HG02798 (cell line): ENCODE measurements at regions not wholly inside any gene's neighbourhood (a gene's known extent, or its start where the extent isn't known, plus 50 kb on each side); places are given as distances from the start of the nearest gene placed in this dataset.
"Not testable (repeated sequence)": the region's sequence is repeated elsewhere in the genome, so short reads cannot be mapped to it uniquely, and the experiment has no call there.

Experiments
- ATAC-seq: cut with Tn5 transposase; IDR thresholded peaks from one replicate; pipeline ENCODE4 v1.9.1; 2021; ENCODE audit warnings: mild to moderate bottlenecking; ENCODE audit not compliant: unreplicated experiment, poor library complexity

- peak; percentile 39 for ATAC-seq
Measured at GRCh38 chr10:38356527-38356926, 262.4 kb downstream of the ZNF37A start.

DNA sequence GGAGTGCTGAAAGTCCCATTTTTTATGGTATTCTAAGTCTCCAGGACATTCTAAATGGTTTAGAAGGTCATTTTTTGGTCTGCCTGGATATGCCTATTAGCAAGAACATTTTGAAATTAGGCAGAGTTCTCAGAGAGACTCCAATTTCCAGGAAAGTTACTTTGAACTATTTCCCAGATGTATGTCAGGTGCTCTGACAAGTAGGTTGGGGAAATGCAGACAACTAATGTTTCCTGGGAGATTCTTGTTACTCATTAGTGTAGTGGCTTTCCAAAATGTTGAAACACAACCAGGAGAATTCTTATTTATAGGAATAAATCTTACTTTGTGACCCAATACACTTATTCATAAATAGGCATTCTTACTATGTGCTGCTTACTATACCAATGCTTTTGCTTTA is 268.4 kb downstream of the ZNF37A start:
- not testable (repeated sequence) for ATAC-seq

DNA sequence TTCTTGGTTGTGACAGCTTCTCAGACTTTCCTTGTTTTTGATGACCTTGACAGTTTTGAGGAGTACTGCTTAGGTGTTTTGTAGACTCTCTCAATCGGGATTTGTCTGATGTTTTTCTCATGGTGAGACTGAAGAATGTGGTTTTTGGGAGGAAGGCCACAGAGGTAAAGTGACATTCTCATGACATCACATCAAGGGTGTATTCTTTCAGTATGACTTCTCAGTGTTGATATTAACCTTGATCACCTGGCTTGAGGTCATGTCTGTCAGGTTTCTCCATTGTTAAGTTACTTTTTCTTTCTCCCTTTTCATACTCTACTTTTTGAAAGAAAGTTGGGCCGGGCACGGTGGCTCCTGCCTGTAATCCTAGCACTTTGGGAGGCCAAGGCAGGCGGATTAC is 269.9 kb downstream of the ZNF37A start:
- not testable (repeated sequence) for ATAC-seq

GRCh38 chr10:38365917-38366316 is 271.8 kb downstream of the ZNF37A start:
- peak; percentile 69 for ATAC-seq

DNA sequence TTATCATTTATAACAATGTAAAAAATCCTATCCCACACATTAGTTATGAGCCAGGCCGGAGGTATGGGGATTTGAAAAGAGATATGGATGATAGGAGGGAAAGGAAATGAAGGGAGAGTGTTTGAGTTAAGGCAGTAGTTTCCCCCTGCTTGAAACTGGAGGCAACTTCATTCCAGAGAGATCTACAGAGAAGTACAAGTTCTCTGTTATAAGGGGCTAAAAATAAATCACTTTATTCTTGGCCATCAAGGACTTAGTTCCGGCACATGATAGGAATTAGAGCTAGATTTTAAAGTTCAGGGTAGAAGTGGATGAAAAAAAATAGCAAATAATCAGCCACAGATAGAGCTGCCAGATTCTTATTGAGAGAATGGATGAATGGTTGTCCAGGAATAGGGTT is 289.7 kb downstream of the ZNF37A start:
- ATAC-seq: not testable (repeated sequence)

DNA sequence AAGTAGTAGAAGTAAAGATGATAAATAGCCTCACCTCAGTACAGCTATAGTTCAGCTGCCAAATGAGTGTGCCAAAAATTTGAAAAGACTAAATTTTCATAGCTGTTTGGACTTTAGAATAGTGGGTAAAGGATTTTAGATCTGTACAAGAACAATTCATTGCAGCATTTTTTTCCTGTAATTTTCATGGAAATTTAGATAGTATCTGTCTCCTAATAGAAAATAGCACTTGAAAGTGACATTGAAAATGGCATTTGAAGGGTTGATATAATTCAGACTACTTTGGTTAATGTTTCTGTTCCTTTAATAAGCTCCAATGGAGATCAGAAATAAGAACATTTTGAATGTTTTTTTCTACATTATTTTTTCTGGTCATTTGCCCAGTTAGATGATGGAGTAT is 292.7 kb downstream of the ZNF37A start:
- ATAC-seq: not testable (repeated sequence)

DNA sequence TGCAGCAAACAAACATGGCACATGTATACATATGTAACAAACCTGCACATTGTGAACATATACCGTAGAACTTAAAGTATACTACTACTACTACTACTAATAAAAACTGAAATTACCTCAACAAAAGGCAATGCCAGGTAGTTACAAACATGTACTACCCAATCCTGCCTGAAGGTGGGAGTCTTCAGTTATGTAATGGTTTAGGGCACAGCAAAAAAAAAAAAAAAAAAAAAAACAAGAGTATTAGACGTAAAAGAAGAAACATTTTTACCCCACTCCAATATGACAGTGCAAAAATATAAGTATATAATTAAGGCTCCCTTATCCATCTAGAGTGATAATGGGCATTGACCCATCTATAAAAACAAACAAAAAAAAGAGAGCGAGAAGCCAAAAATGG is 296.6 kb downstream of the ZNF37A start:
- ATAC-seq: peak; percentile 70

DNA sequence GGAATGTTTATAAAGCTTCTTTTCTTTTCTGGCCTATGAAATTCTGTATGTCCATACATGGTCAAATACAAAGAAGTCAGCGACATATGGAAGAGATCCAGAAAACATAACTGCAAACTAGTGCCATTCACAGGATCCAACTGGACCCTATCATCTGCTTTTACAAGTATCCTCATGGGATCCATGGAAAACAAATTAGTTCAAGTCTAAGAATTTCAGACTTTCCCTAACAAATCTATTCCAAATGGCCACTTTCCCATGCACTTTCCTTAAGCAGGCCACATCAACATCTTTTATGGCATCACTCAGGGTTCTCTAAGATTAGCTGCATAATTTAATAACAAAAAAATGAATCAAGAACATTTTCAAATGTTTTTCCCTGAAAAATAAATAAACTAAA is 301.3 kb downstream of the ZNF37A start:
- ATAC-seq: not testable (repeated sequence)

DNA sequence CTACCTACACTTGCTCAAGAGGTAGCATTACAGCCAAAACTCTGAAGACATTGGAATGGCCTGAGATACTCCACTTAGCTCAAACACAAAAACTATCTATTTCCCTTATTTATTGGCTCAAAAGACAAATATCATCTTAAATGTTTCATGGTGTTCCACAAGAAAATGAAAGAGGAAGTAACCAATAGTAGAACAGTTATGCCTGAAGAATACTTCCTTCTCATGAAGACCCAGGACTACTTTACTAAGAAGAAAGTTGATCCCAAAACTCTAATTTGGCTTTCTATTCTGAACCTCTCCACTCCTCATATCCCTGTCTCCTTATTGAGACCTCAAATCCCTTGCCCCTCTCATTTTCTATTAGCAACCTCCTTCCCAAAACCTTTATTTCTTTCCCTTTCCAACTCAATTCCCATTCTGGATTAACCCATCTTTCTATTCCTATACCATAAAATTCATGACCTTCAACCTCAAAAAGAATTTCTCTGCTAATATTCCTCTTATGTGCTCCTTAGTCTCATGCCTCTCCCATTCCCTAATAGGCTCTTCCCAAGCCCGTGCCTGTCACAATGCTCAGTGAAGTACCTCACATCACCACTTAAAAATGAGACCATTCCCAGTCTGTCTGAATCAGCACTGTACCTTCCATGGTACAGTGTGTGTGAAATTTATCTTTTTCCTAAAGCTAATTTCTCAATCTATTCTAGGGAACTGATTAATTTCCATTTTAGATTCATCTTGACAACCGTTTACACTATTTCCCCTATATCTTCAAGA is 302.2 kb downstream of the ZNF37A start:
- peak; percentile 43 for ATAC-seq

- not testable (repeated sequence) for ATAC-seq
Measured at GRCh38 chr10:38401565-38401964, 307.4 kb downstream of the ZNF37A start.

DNA sequence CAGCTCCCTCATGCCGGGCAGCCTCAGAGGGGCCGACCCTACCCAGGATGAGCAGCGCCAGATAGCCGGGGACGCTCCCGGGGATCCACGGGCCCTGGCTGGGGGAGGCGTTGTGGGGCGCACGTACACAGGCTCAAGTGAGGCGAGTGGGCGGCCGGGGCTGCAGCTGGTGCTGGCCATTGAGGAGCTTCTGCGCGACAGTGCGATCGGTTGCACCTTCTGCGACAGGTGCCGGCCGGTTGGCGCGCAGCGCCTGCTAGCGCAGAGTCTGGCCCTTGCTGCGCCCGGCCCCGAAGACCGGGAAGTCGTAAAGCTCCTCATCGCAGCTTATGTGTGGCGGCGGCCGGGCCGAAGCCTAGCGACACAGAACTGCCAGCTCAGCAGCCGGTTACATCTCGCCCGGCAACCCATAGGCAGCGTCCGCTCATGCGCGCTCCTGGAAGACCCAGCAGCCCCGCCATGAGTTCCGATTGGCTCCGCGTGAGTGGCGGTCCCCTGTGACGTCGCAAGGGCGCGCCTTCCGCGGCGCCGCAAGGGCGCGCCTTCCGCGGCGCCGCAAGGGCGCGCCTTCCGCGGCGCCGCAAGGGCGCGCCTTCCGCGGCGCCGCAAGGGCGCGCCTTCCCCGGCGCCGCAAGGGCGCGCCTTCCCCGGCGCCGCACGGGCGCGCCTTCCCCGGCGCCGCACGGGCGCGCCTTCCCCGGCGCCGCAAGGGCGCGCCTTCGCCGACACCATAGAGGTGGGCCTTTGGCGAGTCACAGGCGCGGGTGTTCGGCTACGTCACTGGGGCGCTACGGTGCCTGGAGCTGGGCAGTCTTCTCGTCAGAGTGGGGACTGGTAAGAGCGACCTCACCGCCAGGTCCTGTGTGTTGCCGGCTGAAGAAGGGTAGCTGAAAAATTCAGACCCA is 308.6 kb downstream of the ZNF37A start:
- peak; percentile 99 for ATAC-seq

- not testable (repeated sequence) for ATAC-seq
Measured at GRCh38 chr10:38403347-38404117, 309.4 kb downstream of the ZNF37A start.

DNA sequence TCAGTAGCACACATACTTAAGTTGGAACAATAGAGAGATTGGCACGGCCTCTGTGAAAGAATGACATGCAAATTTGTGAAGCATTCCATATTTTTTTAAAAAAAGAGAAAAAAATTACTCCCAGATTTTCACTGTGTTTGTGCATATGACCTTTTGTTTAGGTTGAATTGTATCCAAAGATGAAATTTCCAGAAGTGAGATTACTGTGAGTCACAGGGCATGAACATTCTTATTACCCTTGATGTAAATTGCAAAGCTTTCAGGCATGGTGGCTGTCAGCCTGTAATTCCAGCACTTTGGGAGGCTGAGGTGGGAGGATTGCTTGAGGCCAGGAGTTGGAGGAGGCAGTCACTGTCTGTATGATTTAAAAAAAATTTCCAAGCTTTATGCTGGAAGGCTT is 329.5 kb downstream of the ZNF37A start:
- ATAC-seq: not testable (repeated sequence)

GRCh38 chr10:38430242-38430641 is 336.1 kb downstream of the ZNF37A start:
- not testable (repeated sequence) for ATAC-seq

DNA sequence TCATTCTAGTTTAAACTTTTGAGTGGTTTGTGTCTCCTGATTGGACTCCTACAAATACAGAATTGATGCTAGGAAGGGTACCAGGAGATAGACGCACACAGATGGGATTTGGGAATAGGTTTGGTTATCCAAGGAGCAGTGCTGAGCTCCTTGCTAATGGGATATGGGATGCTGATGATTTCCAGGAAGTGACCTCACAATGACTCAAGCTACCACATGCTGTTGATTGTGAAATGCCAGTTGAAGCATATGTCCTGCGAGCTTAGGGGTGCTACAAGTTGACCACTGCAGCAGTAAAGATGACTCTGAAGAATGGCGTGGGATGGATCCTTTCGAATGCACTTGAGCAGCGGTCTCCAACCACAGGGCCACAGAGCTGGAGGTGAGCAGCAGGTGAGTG is 343.2 kb downstream of the ZNF37A start:
- not testable (repeated sequence) for ATAC-seq

DNA sequence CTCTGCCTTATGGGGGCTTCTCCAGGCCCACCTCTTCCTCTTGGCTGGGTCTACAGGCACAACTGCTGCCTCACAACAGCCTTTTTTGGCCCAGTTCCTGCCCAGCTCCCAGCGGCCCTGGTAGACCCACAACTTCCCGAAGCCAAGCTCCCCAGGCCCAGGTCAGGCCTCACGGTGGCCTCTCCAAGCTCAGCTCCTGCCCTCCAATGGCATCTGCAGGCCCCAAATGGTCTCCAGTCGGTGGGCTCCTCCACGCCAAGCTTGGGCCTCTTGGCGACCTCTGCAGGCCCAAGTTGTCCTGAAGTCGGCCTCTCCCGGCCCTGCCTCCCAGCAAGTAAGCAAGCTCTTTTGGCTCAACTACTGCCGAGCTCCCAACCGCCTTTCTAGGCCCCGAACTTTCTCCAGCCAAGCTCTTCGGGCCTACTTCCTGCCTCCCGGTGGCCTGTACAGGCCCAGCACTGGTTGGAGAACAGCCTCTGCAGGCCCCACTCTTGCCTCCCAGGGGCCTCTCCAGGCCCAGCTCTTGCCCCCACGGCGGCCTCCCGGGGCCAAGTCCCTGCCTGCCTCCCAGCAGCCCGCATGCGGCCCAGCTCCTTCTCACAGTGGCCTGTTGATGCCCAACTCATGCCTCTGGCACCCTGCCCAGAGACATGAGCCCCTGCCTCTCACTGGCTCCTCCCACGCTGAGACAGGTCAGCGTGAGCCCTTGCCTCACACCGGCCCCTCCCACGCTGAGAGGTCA is 354.6 kb downstream of the ZNF37A start:
- ATAC-seq: not testable (repeated sequence)

GRCh38 chr10:38449618-38450017 is 355.5 kb downstream of the ZNF37A start:
- ATAC-seq: not testable (repeated sequence)

- ATAC-seq: not testable (repeated sequence)
Measured at GRCh38 chr10:38450372-38451057, 356.4 kb downstream of the ZNF37A start.

DNA sequence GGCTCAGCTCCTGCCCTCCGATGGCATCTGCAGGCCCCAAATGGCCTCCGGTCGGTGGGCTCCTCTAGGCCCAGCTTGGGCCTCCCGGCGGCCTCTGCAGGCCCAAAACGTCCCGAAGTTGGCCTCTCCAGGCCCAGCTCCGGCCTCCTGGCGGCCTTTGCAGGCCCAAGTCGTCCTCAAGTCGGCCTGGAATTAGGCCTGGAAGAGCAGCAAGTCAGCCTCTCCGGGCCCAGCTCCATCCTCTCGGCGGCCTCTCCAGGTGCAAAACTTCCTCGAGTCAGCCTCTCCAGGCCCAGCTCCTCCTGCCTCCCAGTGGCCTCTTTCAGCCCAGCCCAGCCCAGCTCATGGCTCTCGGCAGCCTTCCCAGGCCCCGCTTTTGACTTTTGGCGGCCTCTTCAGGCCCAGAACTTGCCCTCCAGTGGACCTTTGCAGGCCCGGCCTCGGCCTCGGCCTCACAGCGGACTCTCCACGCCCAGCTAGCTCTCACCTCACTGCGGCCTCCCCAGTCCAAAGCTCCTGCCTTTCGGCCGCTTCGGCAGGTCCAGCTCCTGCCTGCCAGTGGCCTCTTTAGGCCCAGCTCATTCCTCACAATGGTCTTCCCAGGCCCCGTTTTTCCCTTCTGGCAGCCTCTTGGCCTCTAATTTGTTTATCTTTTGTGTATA is 357.3 kb downstream of the ZNF37A start:
- not testable (repeated sequence) for ATAC-seq
